Stimulated activated CD8-positive, alpha-beta memory T cell treated with anti-CD3 and anti-CD28 coated beads, Interleukin-4, amount 100 ng/mL, for 1 hour (primary cell): ENCODE measurements at regions not wholly inside any gene's neighbourhood (a gene's known extent, or its start where the extent isn't known, plus 50 kb on each side); places are given as distances from the start of the nearest gene placed in this dataset.
"Not testable (repeated sequence)": the region's sequence is repeated elsewhere in the genome, so short reads cannot be mapped to it uniquely, and the experiment has no call there.

Experiments used
- DNase-seq, 2 donors: peaks; one replicate each; pipeline ENCODE4 v3.0.0-alpha.2; 2020; ENCODE audit warnings: low read depth in 2 of 2, low spot score in 1 of 2

DNA sequence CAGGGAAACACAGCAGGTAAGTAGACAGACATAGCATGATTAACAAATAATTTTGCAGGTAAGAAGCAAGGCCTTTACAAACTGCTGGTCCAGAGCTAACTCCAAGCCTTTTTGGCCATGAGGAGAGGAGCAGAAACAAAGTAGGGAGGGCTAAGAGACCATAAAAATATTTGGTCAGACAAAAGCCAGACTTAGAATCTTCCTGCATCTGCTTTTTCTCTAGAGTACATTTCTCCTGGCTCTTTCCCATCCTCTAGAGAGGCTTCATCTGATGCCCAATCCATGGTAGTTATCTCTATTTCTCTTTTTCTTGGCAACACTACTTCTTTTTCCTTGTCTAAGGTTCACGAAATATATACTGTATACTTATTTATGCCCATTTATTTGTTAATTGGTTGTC lies 577.1 kb downstream of the PIK3C3 start:
- no peak for DNase-seq

DNA sequence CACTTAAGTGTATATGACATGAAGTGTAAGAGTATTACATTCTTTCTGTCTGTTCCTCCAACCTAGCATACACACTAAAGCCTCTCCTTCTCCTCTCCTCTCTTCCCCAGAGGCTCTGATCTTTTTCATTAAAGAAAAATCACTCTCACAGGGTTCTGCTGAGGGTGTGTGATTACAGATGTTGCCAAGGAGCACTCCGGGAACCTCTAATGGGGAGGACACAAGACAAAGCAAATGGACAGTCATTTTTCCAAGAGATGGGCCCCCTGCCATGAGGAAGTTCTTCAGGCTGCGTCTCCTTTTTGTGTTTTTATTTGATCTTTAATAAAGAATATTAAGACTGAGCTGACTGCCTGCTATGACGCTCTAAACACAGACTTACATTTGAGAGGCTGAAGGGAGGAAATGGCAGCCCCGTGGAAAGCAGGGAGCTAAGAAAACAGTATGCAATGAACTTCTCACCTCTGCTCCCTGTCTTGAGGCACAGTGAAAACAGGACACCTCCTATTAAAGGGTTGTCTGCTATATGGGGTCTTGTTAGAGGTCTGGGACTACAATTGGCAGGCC lies 578.1 kb downstream of the PIK3C3 start:
- no peak for DNase-seq

DNA sequence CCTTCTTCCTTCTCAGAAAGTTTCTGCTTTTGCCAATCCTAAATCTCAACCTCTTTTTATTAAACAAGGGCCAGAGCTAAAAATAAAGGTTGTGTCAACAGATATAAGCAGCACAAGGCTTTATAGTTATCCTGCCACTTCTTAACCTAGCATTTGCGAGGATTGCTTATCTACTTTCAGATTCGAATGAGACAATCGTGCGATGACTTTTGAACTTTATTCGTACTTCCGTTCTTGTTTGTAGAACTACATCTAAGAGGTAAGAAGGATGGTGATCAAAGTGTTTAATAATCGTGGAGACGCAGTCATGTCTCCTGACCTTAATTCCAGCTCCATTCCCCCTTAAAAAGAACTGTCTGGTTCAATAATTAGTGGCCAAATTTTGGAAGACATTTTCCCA lies 578.6 kb downstream of the PIK3C3 start:
- no peak for DNase-seq

DNA sequence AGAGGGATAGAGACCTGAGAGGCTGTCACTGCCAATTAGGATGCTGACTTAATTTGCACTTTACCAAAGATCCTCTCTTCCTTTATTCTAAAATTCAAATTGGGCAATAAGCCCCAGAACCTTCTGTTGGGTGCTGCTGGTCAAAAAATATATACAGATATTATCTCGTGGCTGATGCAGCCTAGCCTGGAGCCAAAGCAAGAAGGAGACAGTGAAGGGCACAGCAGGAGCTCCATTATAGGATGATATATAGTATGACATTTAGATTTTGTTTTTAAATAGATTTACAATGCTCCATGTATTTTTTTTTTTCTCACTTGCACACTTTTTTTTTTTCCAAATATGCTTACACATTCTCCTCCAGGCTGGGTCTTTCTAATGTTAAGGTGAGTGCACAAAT lies 579.3 kb downstream of the PIK3C3 start:
- no peak for DNase-seq

DNA sequence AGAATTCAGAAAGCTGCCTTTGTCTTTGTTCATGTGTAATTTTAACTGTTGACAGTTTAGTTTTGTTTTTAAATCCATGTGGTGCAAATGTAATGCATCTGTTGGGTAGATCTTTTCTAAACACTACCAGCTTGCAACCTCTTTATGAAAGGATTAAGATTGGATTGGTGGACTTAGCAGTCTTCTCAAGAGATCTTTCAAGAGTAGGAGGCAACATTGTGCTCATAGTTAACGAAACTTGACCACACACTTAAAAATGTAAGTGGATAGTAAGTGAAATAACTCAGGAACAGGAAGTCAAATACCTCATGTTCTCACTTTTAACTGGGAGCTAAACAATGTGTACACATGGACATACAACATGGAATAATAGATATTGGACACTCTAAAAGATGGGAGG lies 579.0 kb downstream of the RIT2 start:
- no peak for DNase-seq

DNA sequence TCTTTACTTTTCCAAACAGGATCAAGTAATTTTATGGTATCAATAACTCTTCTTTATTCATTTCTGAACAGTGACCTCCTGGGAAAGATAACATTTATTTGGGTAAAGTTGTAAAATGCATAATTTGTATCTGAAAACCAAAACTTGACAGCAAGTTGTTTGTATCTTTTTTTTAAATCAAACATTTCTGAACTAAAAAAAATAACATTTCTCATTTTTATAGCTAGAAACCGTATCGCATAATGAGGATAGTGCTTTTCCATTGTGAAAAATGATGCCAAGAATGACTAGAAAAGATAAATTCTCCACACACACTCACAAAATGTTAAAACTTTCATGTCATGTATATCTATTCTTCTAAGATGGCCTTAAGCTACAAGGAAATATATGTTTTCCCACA lies 578.2 kb downstream of the RIT2 start:
- DNase-seq: no peak

DNA sequence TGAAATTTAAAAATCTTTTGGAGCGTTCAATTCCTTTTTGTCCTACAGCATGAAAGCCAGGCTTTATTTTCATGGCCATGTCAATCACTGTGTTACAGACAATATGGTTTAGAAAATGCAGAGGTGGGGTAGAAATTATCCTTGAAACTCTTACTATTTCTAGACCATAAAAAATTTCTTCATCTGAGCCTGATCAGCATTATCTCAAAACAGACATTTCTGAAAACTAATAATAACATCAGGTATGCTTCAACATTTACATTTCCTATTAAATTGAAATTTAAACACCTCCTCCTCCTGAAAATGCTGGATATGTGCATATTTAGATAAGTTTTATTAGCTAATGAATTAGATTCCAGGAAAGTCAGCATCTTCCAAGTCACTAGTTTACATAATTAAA lies 570.6 kb downstream of the RIT2 start:
- DNase-seq: no peak

DNA sequence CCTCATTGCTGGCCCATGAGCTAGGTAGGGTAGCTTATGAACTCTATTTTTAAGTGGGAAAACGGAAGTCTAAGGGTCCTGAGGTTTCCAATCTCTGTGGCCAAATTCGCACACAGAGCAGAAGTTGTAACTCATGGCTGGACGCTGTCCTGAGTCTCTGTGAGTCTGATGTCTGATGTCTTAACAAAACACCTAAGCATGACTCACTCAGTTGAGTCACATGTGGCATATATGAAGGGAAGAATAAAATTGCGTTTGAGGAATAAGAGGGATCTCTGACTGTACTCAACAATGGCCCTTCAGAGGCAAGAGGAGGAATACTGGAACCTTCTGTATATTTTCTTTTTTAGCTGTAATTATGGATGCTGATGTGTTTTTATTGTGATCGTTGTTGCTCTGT lies 569.7 kb downstream of the RIT2 start:
- no peak for DNase-seq

DNA sequence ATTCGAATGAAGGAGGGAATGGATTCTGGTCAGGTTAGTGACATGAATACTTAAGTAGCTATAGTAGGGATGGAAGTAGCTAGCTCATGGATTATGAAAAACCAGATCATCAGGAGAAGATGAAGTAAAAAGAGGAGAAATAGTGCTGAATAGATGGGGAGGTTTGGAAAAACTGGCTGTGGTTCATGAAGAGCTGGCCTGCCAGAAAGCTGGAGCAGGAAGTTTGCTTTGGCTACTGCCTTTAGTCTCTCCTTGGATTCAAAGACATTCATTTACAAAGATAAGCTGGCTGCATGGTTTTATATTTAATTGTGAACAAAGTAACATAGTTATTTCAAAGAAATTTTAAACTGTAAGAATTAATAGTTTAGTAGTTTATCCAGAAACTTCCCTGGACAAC lies 567.0 kb downstream of the RIT2 start:
- DNase-seq: no peak

DNA sequence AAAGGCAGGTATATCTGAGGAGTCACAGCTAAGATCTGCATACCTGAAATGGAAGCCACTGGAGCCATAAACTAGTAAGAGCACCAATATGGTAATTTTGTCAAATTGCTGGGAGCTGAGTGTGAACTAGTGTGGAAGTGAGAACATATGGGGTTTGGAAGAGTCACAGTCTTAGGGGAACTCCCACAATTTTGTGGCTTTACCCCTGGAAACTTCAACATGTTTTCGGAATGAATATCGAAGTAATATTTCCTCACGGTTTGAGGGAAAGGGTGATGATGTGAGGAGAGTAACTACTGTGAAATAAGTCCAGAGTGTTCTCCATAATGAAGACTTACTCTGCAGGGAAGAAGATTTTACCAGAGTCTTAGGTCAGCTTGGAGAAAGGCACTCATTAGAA lies 565.9 kb downstream of the RIT2 start:
- no peak for DNase-seq

DNA sequence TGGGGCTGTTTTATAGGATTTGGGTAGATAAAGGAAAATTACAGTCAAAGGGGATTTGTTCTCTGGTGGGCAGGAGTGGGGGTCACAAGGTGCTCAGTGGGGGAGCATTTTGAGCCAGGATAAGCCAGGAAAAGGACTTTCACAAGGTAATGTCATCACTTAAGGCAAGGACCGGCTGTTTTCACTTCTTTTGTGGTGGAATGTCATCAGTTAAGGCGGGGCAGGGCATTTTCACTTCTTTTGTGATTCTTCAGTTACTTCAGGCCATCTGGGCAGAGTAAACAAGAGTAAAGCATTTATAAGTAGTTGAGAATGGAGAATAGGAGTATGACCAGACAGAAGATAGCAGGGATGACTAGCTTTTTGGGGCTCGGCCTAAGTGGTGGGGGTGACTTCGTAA lies 562.9 kb downstream of the RIT2 start:
- not testable (repeated sequence) for DNase-seq

DNA sequence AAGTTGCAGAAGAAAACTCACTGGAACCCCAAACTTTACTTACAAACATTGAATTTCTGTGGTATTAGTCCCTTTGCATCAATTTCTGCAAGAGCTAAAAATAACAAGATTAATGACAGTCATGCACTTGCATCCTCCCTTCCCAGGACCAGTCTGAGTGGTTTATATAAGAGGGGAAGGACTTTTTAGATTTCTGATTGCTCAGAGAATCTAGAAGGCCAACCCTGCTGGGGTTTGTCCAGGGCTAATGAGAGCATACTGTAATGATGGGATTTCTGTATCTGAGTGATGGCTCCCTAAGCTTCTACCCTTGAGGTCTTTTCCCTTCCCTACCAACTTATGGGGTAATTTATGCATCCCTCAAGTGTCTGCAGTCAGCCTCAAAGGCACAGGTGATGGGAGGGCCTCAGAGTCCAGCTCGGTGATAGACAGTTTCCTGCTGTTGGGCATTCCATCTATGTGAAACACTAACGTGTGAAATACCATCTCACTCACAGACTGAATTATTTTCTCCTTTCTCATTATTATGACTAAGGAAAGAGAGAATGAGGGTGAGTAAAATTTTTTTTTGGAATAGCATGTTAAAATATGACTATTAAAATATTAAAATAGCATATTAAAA lies 556.3 kb downstream of the RIT2 start:
- no peak for DNase-seq

DNA sequence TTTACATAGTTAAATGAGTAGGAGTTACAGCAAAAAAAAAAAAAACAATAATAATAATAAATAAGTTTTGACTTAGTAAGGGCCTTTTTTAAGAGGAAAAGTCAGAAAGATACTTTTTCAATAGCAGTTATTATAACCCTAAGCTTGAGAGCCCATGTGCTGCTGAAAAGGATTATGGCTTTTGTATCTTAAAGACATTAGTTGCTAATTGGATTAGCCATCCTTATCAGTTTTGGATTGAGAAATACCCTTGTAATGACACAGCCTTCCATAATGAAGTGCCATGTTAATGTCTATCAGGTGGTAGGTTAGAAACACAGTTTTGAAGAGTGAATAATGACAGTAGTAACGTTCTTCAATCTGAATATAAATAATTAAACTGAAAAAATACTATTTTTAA lies 554.0 kb downstream of the RIT2 start:
- no peak for DNase-seq

DNA sequence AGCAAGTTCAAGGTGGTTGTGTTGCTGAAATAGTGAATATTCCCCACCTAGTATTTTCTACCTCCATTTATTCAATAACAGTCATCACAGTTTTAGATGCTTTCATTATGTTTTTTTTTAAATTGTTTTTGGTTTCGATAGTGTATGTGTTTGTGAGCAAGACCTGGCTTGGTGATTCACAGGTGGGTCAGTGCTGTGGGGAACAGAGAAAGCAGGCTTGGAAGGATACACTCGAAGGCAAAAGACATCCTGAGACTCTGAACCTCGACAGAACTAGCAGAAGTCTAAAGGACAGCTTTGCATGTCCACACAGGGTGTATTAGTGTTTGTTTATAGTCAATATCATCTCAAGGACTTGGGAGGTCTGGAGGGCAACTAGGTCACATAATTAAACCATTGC lies 551.5 kb downstream of the RIT2 start:
- no peak for DNase-seq

DNA sequence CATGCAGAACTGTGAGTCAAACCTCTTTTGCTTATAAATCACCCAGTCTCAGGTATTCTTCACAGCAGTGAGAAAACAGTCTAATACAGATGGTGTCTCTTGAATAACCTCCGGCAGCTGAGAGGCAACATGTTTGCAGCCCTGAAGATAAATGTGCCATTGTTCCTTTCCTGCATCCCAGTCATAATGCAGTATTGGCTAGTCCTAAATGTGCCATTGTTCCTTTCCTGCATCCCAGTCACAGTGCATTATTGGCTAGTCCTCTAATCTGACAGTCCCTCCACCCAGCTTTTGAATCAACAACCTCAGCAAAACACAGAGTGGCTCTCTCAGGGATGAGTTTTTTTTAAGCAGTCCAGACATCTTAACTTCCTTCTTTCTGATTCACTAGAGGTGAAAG lies 550.7 kb downstream of the RIT2 start:
- no peak for DNase-seq

DNA sequence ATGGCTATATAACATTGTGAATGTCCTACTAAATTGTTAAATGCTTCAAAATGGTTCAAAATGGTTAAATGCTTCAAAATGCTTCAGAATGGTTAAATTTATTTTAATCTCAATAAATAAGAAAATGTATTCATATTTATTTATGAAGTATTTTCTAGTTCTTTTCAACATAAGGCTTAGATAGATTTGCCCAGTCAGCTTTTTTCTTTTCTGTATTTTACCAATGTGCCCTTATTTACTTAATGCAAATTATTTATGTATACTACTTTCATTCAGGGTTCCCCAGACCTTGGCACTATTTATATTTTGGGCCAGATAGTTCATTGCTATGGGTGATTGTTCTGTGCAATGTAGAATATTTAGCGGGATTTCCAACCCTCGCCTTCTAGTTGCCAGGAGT lies 546.7 kb downstream of the RIT2 start:
- no peak for DNase-seq

DNA sequence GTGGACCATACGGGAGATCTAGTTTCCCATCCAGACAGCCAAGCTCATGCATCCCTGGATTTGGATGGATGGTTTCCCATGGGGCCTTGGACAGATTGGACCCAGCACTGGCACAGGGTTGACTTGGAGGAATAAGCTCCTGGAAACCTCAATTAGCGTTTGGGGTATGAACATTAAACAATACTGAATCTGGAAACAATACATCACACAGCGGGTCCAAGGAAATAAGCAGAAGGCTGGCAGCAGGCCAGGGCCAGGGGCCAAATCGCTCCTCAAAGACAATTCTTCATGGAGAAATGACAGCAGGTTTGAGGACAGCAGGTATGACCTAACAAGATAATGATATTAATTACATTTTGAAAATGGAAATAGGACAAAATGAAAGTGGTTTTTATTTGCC lies 540.6 kb downstream of the RIT2 start:
- no peak for DNase-seq

DNA sequence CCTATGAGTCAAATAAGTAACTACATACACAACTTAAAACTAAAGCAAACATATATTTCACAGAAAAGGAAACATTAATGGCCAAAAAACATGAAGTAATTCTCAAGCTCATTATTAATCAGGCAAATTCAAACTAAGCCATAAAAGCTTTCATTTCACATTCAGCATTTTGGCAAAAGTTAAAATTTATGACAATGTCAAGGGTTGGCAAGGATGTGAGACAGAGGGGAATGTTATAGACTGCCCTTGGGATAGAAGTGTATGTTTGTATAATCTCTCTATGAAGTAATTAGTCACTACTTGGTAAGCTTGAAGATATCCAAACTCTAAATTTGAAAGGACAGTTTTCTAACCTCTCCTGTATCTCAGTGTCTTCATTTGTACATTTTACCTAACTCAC lies 539.4 kb downstream of the RIT2 start:
- DNase-seq: no peak

DNA sequence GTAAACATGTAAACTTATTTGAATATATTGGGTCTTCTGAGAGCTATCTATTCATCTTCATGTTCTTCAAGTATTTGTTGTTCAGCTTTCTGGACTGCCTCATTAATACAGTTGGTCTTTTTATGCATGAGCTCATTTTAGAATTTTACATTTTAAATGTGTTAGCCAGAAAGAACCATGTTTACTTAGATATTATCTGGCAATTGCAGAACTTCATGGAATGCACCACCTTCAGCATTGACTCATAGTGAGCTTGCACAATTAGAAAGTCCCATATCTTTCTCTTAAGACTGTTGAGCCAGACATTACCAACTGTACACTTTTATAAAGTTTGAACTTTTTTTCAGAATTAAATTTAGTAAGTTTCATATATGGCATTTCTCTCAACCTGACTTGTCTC lies 536.7 kb downstream of the RIT2 start:
- DNase-seq: no peak

DNA sequence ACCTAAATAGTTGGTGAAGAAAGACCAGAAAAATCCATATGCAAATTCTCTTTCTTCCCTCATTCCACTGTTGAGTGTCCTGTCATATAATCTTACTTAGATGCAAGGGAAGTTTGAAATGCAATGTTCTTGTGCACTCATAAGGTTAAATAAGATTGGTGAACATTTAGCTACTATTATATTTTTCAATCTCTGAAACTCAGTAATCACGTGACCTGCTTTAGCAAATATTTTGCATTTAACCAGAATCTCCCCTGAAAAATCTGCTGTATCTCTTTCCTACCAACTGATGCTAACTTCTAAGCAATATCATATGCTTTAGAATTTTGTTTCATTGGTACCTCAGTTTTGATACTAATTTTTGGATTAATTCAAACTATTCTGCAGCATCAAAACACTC lies 533.2 kb downstream of the RIT2 start:
- DNase-seq: no peak

DNA sequence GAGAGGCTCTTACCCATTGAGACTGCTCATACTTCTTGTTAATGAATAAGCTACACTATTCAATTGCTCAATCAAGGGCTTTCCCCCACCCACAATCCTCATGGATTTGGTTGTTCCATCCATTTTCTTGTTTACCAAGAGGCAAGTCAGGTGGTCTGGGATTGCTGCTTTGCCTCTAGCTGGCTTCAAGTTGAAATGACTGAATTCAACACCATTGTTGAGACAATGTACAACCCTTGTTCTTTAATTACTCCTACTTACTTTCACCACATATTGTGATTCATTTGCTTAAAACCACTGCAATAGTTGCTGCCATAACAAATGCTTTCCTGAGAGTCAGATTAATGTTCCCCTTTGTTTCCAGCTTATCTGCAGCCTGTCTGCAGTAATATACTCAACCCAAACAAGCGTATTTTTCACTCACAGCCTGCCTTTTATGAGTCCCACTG lies 532.2 kb downstream of the RIT2 start:
- no peak for DNase-seq

DNA sequence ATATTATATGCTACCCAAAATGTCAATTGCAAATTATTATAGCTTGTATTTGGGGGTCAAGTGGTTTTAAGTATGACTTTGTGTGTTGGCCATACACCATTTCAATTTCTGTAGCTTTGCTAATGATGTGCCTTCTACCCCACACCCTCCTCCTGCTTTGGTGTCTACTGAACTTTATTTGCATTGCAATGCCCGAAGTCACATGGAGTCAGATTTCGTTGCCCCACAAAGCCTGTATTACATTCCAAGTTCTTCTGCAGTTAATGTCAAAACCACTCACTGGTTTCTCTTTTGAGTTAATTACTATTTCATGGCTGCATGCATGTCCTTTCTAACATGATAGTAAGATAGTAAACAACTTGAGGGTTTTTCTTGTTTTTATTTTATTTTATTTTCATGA lies 528.9 kb downstream of the RIT2 start:
- no peak for DNase-seq

DNA sequence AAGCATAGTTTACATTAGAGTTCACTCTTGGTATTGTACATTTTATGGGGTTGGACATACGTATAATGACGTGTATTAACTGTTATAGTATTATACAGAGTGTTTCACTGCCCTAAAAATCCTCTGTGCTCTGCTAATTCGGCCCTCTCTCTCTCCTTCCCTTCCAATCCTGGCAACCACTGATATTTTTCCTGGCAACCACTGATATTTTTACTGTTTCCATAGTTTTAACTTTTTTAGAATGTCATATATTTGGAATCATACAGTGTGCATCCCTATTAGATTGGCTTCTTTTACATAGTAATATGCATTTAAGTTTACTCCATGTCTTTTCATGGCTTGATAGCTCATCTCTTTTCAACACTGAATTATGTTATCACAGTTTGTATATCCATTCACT lies 526.7 kb downstream of the RIT2 start:
- DNase-seq: no peak

DNA sequence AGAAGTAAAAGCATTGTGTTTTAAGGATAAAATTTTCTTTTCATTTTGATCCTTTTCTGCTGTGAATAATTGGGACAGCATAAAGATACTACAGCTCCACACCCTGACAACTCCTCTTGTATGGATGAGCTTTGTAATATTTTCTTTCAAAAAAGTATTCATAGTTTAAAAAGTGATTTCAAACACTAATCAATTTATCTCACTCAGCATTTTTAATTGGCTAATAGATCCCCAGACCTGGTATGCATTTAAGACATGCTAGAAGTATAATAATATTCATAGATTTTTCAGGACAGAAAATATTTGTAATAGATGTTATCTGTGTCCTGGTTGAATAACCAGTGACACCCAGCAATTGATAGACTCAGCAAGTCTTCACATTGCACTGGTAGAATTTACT lies 510.7 kb downstream of the RIT2 start:
- no peak for DNase-seq
